ENCODE measurements at regions not wholly inside any gene's neighbourhood (a gene's known extent, or its start where the extent isn't known, plus 50 kb on each side); places are given as distances from the start of the nearest gene placed in this dataset.

GRCh38 chr9:80493258-80493657 lies 921.5 kb downstream of the TLE4 start:
- TF ChIP-seq, protein P1, sequence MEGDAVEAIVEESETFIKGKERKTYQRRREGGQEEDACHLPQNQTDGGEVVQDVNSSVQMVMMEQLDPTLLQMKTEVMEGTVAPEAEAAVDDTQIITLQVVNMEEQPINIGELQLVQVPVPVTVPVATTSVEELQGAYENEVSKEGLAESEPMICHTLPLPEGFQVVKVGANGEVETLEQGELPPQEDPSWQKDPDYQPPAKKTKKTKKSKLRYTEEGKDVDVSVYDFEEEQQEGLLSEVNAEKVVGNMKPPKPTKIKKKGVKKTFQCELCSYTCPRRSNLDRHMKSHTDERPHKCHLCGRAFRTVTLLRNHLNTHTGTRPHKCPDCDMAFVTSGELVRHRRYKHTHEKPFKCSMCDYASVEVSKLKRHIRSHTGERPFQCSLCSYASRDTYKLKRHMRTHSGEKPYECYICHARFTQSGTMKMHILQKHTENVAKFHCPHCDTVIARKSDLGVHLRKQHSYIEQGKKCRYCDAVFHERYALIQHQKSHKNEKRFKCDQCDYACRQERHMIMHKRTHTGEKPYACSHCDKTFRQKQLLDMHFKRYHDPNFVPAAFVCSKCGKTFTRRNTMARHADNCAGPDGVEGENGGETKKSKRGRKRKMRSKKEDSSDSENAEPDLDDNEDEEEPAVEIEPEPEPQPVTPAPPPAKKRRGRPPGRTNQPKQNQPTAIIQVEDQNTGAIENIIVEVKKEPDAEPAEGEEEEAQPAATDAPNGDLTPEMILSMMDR (IDR thresholded peaks at IDR 0.05) = no peak
- no peak for TF ChIP-seq POLR2A (IDR thresholded peaks at IDR 0.05)

Data from adrenal gland (tissue), 5 donors.